ENCODE measurements at regions not wholly inside any gene's neighbourhood (a gene's known extent, or its start where the extent isn't known, plus 50 kb on each side); places are given as distances from the start of the nearest gene placed in this dataset.

GRCh38 chr12:41699658-41700057 is 445.0 kb downstream of the GXYLT1 start:
- DNase-seq (ENCODE audit: low read depth) = no peak
- H3K4me3 ChIP-seq (ENCODE audit: low read depth, low read length) = no peak overlapping the region
- TF ChIP-seq CTCF (IDR thresholded peaks at IDR 0.05; ENCODE audit: insufficient read depth, low read depth, low read length, missing control alignments) = no peak

GRCh38 chr12:41697161-41697560 is 447.5 kb downstream of the GXYLT1 start:
- no peak for TF ChIP-seq CTCF (IDR thresholded peaks at IDR 0.05; ENCODE audit: insufficient read depth, low read depth, low read length, missing control alignments)
- no peak for DNase-seq (ENCODE audit: low read depth)
- H3K4me3 ChIP-seq (ENCODE audit: low read depth, low read length) = no peak overlapping the region

GRCh38 chr12:41684997-41685396 is 459.7 kb downstream of the GXYLT1 start:
- no peak for DNase-seq (ENCODE audit: low read depth)
- H3K4me3 ChIP-seq (ENCODE audit: low read depth, low read length) = no peak overlapping the region
- TF ChIP-seq CTCF (IDR thresholded peaks at IDR 0.05; ENCODE audit: insufficient read depth, low read depth, low read length, missing control alignments) = no peak

- no peak for DNase-seq (ENCODE audit: low read depth)
- no peak for TF ChIP-seq CTCF (IDR thresholded peaks at IDR 0.05; ENCODE audit: insufficient read depth, low read depth, low read length, missing control alignments)
- H3K4me3 ChIP-seq (ENCODE audit: low read depth, low read length) = no peak overlapping the region
These were observed 461.0 kb downstream of the GXYLT1 start for GRCh38 chr12:41683513-41684240.

GRCh38 chr12:41683023-41683422 is 461.7 kb downstream of the GXYLT1 start:
- H3K4me3 ChIP-seq (ENCODE audit: low read depth, low read length) = no peak overlapping the region
- DNase-seq (ENCODE audit: low read depth) = no peak
- no peak for TF ChIP-seq CTCF (IDR thresholded peaks at IDR 0.05; ENCODE audit: insufficient read depth, low read depth, low read length, missing control alignments)

GRCh38 chr12:41681898-41682297 is 462.8 kb downstream of the GXYLT1 start:
- TF ChIP-seq CTCF (IDR thresholded peaks at IDR 0.05; ENCODE audit: insufficient read depth, low read depth, low read length, missing control alignments) = no peak
- no peak for DNase-seq (ENCODE audit: low read depth)
- H3K4me3 ChIP-seq (ENCODE audit: low read depth, low read length) = no peak overlapping the region

- no peak for DNase-seq (ENCODE audit: low read depth)
- no peak overlapping the region for H3K4me3 ChIP-seq (ENCODE audit: low read depth, low read length)
- no peak for TF ChIP-seq CTCF (IDR thresholded peaks at IDR 0.05; ENCODE audit: insufficient read depth, low read depth, low read length, missing control alignments)
These were observed 464.5 kb downstream of the GXYLT1 start for GRCh38 chr12:41680155-41680554.
